VCaP (cell line): ENCODE measurements at regions not wholly inside any gene's neighbourhood (a gene's known extent, or its start where the extent isn't known, plus 50 kb on each side); places are given as distances from the start of the nearest gene placed in this dataset.

ENCODE experiments used
- H3K27ac ChIP-seq: fragments of 450-650 bp; 2 replicates; pipeline ENCODE4 v1.5.1; 2017
- TF ChIP-seq, protein P1 (sequence below): fragments of 450-650 bp; conservative IDR thresholded peaks from 2 replicates; pipeline ENCODE4 v1.5.1; 2017; ENCODE audit warnings: mild to moderate bottlenecking, moderate library complexity

- TF ChIP-seq, protein P1, sequence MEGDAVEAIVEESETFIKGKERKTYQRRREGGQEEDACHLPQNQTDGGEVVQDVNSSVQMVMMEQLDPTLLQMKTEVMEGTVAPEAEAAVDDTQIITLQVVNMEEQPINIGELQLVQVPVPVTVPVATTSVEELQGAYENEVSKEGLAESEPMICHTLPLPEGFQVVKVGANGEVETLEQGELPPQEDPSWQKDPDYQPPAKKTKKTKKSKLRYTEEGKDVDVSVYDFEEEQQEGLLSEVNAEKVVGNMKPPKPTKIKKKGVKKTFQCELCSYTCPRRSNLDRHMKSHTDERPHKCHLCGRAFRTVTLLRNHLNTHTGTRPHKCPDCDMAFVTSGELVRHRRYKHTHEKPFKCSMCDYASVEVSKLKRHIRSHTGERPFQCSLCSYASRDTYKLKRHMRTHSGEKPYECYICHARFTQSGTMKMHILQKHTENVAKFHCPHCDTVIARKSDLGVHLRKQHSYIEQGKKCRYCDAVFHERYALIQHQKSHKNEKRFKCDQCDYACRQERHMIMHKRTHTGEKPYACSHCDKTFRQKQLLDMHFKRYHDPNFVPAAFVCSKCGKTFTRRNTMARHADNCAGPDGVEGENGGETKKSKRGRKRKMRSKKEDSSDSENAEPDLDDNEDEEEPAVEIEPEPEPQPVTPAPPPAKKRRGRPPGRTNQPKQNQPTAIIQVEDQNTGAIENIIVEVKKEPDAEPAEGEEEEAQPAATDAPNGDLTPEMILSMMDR: no peak
- H3K27ac ChIP-seq: no peak overlapping the region
Measured at GRCh38 chr16:64159976-64160375, 961.9 kb downstream of the CDH11 start.

- no peak overlapping the region for H3K27ac ChIP-seq
- TF ChIP-seq, protein P1: no peak
Measured at GRCh38 chr16:64158941-64159588, 962.8 kb downstream of the CDH11 start.

GRCh38 chr16:64153718-64154117 is 968.1 kb downstream of the CDH11 start:
- TF ChIP-seq, protein P1: no peak
- no peak overlapping the region for H3K27ac ChIP-seq

DNA sequence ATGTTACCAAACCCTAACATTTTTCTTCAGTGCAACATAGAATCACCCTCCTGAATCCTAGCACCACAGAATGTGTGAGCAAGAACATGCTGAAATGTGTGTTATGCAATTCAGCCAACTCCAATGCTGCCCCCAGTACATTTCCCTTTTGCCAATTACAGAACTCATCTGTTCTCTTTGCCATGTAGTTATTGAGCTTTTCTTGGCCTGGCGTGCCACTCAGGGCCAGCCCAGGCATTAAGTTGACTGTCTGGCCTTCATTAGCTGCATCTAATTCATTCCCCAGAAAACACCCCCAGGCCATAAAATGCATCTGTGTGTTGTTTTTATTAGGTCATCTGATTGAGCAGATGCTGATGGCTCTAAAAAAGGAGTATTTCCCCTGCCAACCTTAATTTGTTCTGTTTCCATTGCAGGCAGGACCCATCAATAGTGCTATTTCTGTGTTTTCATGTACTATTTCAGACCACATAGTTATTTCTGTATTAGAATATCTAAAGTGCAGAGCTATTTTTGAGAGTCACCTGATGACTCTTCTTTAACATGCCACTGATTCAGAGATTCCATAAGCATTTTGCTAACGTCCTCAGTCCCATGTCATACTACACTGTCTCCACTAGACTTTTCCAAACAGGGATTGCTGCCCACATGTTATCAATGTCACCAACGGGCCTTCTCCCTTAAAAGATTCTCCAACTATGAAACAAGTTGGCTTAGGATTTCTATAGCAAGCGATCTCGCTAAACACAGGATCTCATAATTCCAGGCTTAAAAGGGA is 969.7 kb downstream of the CDH11 start:
- H3K27ac ChIP-seq: no peak overlapping the region
- TF ChIP-seq, protein P1: no peak

GRCh38 chr16:64150193-64150592 is 971.7 kb downstream of the CDH11 start:
- TF ChIP-seq, protein P1: no peak
- H3K27ac ChIP-seq: no peak overlapping the region

DNA sequence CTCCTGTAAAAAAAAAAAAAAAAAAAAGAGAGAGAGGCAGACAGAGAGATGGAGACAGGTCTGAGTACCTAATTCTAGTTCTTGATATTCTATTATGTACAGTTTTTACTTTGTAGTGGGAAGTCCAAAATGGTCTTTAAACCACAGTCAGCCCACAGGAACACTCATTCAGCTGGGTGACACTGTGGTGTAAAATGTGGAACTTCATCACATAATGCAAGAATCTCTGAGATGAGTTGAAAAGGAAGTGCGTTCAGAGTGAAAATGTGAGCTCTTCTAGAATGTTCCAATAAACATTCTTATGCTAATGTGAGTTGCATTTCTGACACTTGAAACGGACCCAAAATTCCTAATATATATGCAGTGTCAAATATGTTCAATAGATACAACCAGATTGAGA is 972.1 kb downstream of the CDH11 start:
- TF ChIP-seq, protein P1: no peak
- no peak overlapping the region for H3K27ac ChIP-seq

GRCh38 chr16:64148356-64148755 is 973.5 kb downstream of the CDH11 start:
- TF ChIP-seq, protein P1: no peak
- no peak overlapping the region for H3K27ac ChIP-seq
